GM04504 (cell line): ENCODE measurements at regions not wholly inside any gene's neighbourhood (a gene's known extent, or its start where the extent isn't known, plus 50 kb on each side); places are given as distances from the start of the nearest gene placed in this dataset.

Experiments used
- DNase-seq: peaks from one replicate; pipeline ENCODE4 v3.0.0-alpha.2; 2012; ENCODE audit warnings: low read depth

DNA sequence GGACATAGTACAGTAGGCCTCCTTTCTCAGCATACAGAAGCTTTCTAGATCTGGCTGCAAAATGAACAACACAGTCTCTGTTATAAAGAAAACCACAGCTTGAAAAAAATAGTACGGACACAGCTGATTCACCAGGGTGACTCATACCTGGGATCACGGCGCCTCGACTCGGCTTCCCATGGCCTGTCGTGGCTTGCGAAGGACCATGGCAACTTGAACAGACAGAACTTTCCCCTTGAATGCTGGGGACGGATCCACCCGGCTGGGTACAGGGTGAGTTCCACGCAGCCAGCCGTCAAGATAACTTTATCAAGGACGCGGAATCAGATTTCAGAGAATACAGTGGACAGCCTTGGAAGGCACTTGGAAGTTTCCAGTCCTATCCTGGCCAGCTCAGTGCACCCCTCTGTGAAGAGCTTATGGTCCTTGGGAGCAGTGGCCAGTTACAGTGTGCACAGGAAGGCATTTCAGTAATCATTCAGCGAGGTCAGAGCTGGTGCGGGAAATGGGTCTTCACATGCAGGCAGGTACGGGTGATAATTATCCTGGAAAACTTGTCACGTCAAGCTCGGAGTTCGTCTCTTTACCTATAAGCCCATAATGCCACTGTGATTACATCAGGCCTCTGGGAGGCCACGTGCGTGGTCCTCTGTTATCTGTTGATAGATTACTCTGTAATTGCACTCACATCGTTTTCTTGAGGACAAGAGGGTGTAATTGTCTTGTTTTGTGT, 57.9 kb upstream of the MAF start:
- DNase-seq = no peak

DNA sequence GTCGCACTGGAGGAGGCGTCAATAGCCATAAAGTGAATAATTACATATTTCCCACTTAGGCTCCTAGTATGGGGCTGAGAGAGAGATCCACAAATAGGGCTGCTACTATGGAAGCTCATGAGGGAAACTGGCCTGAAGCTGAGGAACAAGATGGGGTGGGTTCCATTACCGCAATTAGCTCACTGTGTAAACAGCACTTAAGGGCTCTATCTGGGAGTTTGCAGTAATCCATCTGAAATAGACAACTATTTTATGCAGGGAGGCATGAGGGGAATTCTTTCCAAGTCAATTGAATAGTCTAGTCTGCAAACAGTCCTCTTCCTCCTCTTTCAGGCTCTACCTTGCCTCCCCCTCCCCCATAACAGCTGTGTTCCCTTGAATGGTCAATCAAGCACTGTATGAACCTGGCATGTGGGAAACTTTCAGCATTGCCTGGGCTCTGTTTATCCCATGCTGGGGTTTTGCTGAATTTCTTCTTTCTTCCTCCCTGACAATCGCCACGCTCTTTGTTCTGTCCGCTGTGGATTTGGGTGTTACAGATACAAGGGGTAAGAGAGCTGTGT, 56.1 kb upstream of the MAF start:
- DNase-seq = no peak

DNA sequence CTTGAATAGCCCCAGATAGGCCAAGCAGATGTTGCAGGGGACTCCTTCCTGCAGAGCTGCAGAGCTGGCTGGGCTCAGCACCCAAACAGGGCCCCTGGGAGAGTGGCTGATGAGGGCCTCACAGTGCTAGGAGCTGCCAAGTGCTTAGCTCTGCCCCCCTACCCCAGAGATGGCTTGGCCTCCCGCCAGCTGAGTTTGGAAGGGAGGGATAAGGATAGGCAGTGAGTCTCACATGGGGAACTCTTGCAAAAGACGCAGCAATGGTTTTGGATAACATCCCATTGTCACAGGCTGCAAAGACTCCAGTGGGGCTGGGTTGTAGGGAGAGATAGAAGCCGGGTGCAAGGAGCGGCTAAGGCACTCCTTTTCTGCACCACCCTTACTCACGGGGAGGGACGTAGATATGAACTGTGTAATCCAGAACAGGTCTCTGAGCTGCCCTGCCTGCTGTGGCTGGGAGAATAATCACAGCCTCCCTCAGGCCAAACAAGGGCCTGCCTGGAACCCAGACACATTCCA, 52.9 kb upstream of the MAF start:
- DNase-seq = no peak

DNA sequence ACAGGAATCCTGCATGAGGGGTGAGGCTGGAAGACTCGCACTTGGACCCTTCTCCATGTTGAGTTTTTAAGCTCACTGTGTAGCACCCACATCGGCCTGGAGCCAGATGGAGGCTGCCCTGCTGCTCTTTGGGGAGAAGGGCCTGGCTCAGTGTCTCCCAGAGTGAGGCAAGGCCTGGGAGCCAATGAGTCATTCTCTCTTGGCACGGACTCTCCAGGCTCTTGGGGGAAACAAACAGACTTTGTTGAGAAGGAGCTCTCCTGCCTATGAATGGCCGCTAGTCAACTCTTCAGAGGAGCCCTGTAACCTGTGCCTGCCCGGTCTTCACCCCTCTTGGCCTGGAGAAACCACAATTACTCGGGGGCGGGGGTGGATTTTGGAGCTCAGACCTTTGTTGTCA, 50.8 kb upstream of the MAF start:
- DNase-seq = no peak
